ENCODE measurements at regions not wholly inside any gene's neighbourhood (a gene's known extent, or its start where the extent isn't known, plus 50 kb on each side); places are given as distances from the start of the nearest gene placed in this dataset.

DNA sequence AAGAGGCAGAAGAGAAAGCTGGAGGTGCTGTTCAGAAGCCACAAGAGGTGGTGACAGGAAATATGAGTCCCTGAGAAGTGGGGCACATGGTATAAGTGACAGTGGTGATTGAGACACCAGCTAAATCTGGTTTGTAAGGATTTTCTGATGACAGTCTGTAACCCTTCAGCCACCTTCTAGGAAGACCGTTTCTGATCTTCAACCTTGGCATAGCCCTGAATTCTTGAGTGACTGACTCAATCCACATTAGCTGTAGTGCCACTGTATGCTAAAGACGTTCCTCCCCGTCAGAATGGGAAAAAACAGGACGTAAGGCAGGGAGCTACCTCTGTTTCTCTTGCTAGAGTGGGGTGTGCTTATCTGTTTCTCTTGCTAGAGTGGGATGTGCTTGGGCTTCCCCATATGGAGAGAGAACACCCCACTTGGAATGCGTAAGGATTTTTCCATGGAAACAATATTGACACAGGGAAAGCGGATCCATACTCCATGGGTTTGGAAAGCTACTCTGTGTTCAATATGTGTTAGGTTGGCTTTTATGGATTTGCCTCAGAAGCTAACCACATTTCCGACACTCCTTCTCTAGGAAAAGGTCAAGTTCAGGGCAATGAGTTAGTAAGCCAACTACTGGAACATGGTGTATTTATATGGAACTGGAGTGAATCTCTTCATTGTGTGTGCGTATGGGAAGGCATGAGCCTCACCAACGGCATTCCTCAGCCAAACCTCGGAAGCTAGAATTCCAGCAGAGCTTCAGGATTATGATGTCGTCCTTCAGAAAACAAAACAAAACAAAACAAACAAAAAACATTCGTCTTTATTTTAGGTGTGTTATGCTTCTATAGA lies 948.8 kb upstream of the SLC10A2 start:
- H3K9ac ChIP-seq (ENCODE audit: insufficient read length, low read depth): no peak overlapping the region
- no peak for TF ChIP-seq YY1 (IDR thresholded peaks at IDR 0.05; ENCODE audit: insufficient read depth, insufficient read length)
- TF ChIP-seq SUZ12 (IDR thresholded peaks at IDR 0.05; ENCODE audit: extremely low read depth, insufficient read depth, insufficient read length): no peak
- DNase-seq (ENCODE audit: low read depth, low spot score): no peak
- no peak overlapping the region for H3K4me3 ChIP-seq (ENCODE audit: insufficient read length, low read depth)
- no peaks in the 10 kb centered on the region for H3K9me3 ChIP-seq (ENCODE audit: insufficient read depth, low read length)
- no peaks in the 10 kb centered on the region for H3K36me3 ChIP-seq (ENCODE audit: insufficient read depth, insufficient read length, low read length)
- no peaks in the 10 kb centered on the region for H3K27me3 ChIP-seq (ENCODE audit: insufficient read depth, insufficient read length)
- H3K4me1 ChIP-seq (ENCODE audit: insufficient read depth, insufficient read length): no peaks in the 10 kb centered on the region

DNA sequence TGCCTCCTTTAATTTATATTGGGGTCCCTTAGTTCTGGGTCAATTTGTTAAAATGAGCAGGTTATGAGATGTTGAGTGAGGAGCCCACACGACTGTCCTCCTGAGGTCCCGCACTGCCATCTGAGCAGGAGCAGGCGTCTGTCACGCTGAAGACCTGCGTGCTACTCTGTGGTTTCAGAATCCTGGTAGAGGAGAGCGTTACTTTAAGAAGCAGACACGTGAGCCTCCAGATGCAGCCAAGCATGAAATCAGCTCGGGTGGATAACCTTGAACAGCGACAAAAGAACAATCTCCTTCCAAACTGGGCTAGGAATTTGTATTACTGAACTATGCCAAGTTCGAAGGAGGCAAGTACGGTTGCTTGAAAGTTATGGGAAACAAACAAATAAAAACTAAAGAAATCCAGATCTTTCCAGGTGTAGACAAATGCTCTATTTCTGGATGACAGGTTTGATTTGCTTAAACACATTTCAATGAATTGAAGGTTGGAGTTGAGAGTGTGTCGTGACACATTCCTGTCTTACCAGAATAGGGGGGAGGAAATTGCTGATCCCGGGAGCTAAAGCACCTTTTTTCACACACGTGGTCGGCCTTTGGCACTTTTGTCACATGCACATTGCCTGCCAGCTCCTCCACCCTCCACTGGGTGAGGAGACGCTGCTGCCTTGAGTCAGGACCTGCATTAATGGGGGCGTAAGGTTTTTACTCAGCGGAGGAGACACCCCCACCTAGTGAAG lies 945.5 kb upstream of the SLC10A2 start:
- no peak for DNase-seq (ENCODE audit: low read depth, low spot score)
- no peaks in the 10 kb centered on the region for H3K4me1 ChIP-seq (ENCODE audit: insufficient read depth, insufficient read length)
- TF ChIP-seq SUZ12 (IDR thresholded peaks at IDR 0.05; ENCODE audit: extremely low read depth, insufficient read depth, insufficient read length) (no peak), YY1 (IDR thresholded peaks at IDR 0.05; ENCODE audit: insufficient read depth, insufficient read length) (no peak), ZNF274 (IDR thresholded peaks at IDR 0.05; ENCODE audit: low read depth, low read length) (no peak)
- H3K27me3 ChIP-seq (ENCODE audit: insufficient read depth, insufficient read length): no peaks in the 10 kb centered on the region
- no peaks in the 10 kb centered on the region for H3K36me3 ChIP-seq (ENCODE audit: insufficient read depth, insufficient read length, low read length)
- no peak overlapping the region for H3K4me3 ChIP-seq (ENCODE audit: insufficient read length, low read depth)
- no peaks in the 10 kb centered on the region for H3K9me3 ChIP-seq (ENCODE audit: insufficient read depth, low read length)
- no peak overlapping the region for H3K9ac ChIP-seq (ENCODE audit: insufficient read length, low read depth)

DNA sequence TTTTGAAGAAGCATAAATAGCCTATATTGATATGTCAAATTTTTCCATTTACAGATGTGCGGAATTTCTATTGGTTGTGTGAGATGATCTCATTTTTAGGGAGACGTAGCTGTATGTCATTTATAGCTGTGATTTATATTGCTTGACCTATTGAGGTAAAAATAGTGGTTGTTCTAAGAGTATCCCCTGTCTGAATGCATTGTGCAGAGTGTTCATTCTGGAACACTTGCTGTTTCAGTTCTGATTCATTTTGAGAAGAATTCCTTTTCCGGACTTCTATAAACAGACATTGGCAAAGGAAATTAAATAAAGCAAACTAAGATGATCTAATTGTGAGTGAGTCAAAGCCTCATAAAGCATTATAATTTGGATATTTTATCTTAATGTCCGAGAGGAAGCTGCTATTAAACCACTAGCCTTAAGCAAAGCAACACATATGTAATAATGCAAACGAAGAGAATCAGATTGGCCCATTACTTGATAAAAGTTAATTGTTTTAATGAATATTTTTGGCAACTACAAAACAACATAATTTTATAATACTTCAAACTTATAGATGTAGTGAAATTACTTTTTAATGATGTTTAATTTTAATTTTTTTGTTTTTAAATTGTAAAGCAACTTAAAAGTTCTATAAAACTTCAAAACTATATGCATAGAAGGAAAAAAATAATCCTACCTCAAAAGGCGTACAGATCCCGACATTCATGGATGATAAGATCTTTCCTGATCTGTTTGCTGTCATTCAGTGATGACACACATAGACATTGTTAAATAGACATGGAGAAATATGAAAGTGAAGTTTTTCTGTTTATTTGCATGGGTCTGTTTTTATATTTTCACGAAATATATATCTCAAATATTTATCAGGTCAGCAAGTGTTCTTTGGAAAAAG lies 942.6 kb upstream of the SLC10A2 start:
- no peaks in the 10 kb centered on the region for H3K36me3 ChIP-seq (ENCODE audit: insufficient read depth, insufficient read length, low read length)
- H3K4me3 ChIP-seq (ENCODE audit: insufficient read length, low read depth): no peak overlapping the region
- no peaks in the 10 kb centered on the region for H3K9me3 ChIP-seq (ENCODE audit: insufficient read depth, low read length)
- DNase-seq (ENCODE audit: low read depth, low spot score): no peak
- H3K4me1 ChIP-seq (ENCODE audit: insufficient read depth, insufficient read length): no peaks in the 10 kb centered on the region
- H3K27me3 ChIP-seq (ENCODE audit: insufficient read depth, insufficient read length): no peaks in the 10 kb centered on the region
- H3K9ac ChIP-seq (ENCODE audit: insufficient read length, low read depth): no peak overlapping the region
- TF ChIP-seq ZNF274 (IDR thresholded peaks at IDR 0.05; ENCODE audit: low read depth, low read length) (no peak), SUZ12 (IDR thresholded peaks at IDR 0.05; ENCODE audit: extremely low read depth, insufficient read depth, insufficient read length) (no peak), YY1 (IDR thresholded peaks at IDR 0.05; ENCODE audit: insufficient read depth, insufficient read length) (no peak)

DNA sequence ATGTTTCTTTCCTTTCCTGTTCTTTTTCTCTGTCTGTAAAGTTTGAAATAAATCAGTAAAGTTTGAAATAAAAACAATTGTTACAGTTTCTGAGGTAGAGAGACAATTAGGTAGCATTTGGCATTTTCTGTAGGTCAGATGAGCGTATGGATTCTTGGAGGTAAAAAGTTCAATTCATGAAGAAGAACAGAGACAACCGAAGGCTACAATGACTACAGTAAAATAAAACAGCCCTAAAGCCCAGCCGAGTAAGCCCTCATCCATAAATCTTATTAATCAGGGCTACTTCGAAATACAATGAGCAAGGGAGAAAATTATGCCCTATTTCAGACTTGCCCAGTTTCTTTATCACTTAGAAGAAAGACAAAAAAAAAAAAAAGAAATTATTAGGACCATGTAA lies 941.9 kb upstream of the SLC10A2 start:
- TF ChIP-seq YY1 (IDR thresholded peaks at IDR 0.05; ENCODE audit: insufficient read depth, insufficient read length) (no peak), SUZ12 (IDR thresholded peaks at IDR 0.05; ENCODE audit: extremely low read depth, insufficient read depth, insufficient read length) (no peak), ZNF274 (IDR thresholded peaks at IDR 0.05; ENCODE audit: low read depth, low read length) (no peak)
- Histone ChIP-seq H3K4me1 (ENCODE audit: insufficient read depth, insufficient read length) (no peaks in the 10 kb centered on the region), H3K9me3 (ENCODE audit: insufficient read depth, low read length) (no peaks in the 10 kb centered on the region), H3K27me3 (ENCODE audit: insufficient read depth, insufficient read length) (no peaks in the 10 kb centered on the region), H3K9ac (ENCODE audit: insufficient read length, low read depth) (no peak overlapping the region), H3K4me3 (ENCODE audit: insufficient read length, low read depth) (no peak overlapping the region), H3K36me3 (ENCODE audit: insufficient read depth, insufficient read length, low read length) (no peaks in the 10 kb centered on the region)
- DNase-seq (ENCODE audit: low read depth, low spot score): no peak

DNA sequence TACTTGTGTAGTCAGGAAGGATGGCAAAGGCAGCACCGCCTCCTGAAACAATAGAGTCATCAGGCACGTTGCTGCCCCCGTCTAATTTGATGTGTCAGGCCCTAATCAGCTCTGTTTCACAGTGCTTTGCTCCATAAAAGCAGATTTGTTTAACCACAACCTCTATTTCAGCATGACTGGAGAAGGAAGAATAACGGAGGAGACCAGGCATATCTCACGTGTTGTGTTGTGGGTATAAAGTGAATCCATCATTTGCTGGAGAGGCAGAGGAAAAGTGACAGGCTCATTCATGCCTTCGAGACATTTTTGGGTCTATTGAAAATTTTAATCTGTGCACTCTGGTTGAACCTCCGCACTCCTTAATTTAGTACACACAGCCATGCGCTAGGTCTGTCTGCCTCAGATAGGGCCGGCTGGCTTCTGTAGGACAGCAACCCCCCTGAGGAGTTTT lies 940.4 kb upstream of the SLC10A2 start:
- Histone ChIP-seq H3K27me3 (ENCODE audit: insufficient read depth, insufficient read length) (no peaks in the 10 kb centered on the region), H3K4me3 (ENCODE audit: insufficient read length, low read depth) (no peak overlapping the region), H3K36me3 (ENCODE audit: insufficient read depth, insufficient read length, low read length) (no peaks in the 10 kb centered on the region), H3K9ac (ENCODE audit: insufficient read length, low read depth) (no peak overlapping the region), H3K4me1 (ENCODE audit: insufficient read depth, insufficient read length) (no peaks in the 10 kb centered on the region), H3K9me3 (ENCODE audit: insufficient read depth, low read length) (no peaks in the 10 kb centered on the region)
- no peak for TF ChIP-seq YY1 (IDR thresholded peaks at IDR 0.05; ENCODE audit: insufficient read depth, insufficient read length)
- no peak for TF ChIP-seq ZNF274 (IDR thresholded peaks at IDR 0.05; ENCODE audit: low read depth, low read length)
- no peak for TF ChIP-seq SUZ12 (IDR thresholded peaks at IDR 0.05; ENCODE audit: extremely low read depth, insufficient read depth, insufficient read length)
- no peak for DNase-seq (ENCODE audit: low read depth, low spot score)

DNA sequence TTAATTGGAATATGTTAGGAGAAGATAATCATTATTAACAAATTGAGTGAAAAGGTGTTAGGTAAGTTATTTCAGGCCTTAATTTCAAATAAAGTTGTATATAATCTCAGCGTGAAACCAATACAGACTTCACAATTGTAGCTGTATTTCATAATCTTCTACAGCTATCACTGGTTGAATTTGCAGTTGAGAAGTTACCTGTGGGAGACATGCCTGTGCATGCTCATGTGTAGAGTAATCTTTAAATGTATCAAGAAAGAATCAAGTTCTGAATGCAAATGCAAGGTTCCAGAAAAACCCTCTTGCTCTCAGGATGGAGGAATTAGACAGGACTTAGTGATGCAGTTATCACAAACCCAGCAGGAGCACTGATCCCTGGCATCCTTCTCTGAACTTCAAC lies 938.4 kb upstream of the SLC10A2 start:
- Histone ChIP-seq H3K36me3 (ENCODE audit: insufficient read depth, insufficient read length, low read length) (no peaks in the 10 kb centered on the region), H3K9me3 (ENCODE audit: insufficient read depth, low read length) (no peaks in the 10 kb centered on the region), H3K27me3 (ENCODE audit: insufficient read depth, insufficient read length) (no peaks in the 10 kb centered on the region), H3K4me3 (ENCODE audit: insufficient read length, low read depth) (no peak overlapping the region), H3K4me1 (ENCODE audit: insufficient read depth, insufficient read length) (no peaks in the 10 kb centered on the region), H3K9ac (ENCODE audit: insufficient read length, low read depth) (no peak overlapping the region)
- no peak for DNase-seq (ENCODE audit: low read depth, low spot score)
- TF ChIP-seq SUZ12 (IDR thresholded peaks at IDR 0.05; ENCODE audit: extremely low read depth, insufficient read depth, insufficient read length) (no peak), YY1 (IDR thresholded peaks at IDR 0.05; ENCODE audit: insufficient read depth, insufficient read length) (no peak), ZNF274 (IDR thresholded peaks at IDR 0.05; ENCODE audit: low read depth, low read length) (no peak)
